GM18508 (cell line): ENCODE measurements at regions not wholly inside any gene's neighbourhood (a gene's known extent, or its start where the extent isn't known, plus 50 kb on each side); places are given as distances from the start of the nearest gene placed in this dataset.
A peak's percentile ranks its signal among the peaks of the same experiment; 100 is the strongest.

Experiments
- ATAC-seq: cut with Tn5 transposase; IDR thresholded peaks from one replicate; pipeline ENCODE4 v1.9.1; 2021; ENCODE audit warnings: moderate number of reproducible peaks; ENCODE audit not compliant: insufficient read depth, unreplicated experiment

GRCh38 chr2:74036010-74036409 is 51.3 kb downstream of the TET3 start:
- ATAC-seq: no peak

GRCh38 chr2:74036450-74037195 is 51.9 kb downstream of the TET3 start:
- ATAC-seq: no peak

- peak; percentile 43 for ATAC-seq
These were observed 52.7 kb downstream of the TET3 start for GRCh38 chr2:74037379-74037860.

GRCh38 chr2:74039611-74040010 is 54.9 kb downstream of the TET3 start:
- no peak for ATAC-seq

DNA sequence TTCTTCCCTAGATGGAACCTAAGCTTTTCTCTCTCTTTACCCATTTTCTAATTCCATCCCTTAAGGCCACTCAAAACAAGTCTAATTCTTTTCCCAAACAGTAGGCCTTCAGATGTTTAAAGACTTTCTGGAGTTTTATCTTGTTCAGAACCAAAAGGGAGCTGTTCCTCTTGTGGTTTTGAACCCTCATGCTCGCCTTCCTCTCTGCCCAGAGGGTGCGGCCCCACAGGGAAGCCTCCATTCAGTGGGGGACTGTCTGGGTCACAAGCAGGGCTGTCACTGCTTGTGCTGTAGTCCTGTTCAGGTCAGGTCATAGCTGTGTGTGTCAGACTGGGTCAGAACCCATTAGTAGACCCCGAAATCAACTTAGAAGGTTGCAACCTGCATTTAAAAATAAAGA is 56.5 kb downstream of the TET3 start:
- ATAC-seq: no peak

GRCh38 chr2:74041726-74042125 is 57.0 kb downstream of the TET3 start:
- ATAC-seq: no peak

DNA sequence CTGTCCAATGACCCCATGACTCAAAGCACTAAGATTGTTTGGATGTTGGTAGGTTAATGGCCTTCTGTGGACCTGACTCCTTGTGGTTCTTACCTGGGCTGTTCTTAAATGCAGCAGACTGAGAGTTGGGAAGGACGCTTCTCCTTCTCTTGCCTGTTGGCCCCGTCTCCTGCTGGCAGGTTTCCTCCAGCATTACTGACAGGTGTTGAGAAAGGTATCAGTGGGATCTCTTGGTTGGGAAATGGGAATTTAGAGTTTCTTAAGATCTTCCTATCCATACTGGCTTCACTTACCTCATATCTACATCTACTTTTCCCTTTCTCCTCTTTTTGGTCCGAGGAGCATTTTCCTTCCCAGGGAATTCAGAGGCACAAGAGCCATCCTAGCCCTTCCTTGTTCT is 57.9 kb downstream of the TET3 start:
- no peak for ATAC-seq

- no peak for ATAC-seq
These were observed 58.9 kb downstream of the TET3 start for GRCh38 chr2:74043345-74044329.

DNA sequence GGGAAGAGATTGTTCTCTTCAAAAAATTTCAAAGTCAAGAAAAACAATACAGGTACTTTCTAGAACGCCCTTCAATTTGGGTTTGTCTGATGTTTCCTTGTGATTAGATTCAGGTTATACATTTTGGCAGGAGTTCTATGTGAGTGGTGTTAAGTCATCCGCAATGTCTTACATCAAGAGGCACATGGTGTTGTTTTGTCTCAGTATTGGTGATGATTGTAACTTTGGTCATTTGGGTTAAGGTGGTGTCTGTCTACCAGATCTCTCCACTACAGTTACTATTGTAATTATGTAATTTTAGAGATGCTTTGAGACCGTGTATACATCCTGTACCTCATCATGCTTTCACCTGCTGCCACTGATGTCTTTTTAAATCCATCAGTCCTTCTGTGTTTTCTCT is 60.3 kb downstream of the TET3 start:
- ATAC-seq: no peak

DNA sequence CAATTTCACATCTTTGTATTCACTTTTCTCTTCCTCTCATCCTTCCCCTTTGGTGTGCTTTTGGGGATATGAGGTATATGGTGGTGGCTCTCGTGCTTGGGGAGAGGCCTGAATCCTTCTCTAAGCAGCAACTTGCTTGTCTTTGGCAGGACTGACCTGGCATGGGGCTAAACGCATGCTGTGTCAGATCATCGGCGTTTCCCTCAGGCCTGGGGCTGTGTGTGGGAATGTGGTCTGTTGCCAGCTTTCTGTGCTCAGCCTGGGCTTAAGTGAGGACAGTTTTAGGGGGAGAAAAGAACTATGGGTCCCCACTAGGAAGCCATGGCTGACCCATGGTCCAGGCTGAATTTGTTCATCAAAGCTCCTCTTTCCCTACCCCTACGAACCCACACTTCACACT is 60.7 kb downstream of the TET3 start:
- no peak for ATAC-seq

DNA sequence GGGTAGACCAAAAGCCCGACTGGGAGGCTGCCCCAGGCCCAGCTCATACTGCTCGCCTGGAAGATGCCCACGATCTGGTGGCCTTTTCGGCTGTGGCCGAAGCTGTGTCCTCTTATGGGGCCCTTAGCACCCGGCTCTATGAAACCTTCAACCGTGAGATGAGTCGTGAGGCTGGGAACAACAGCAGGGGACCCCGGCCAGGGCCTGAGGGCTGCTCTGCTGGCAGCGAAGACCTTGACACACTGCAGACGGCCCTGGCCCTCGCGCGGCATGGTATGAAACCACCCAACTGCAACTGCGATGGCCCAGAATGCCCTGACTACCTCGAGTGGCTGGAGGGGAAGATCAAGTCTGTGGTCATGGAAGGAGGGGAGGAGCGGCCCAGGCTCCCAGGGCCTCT is 61.7 kb downstream of the TET3 start:
- ATAC-seq: no peak

DNA sequence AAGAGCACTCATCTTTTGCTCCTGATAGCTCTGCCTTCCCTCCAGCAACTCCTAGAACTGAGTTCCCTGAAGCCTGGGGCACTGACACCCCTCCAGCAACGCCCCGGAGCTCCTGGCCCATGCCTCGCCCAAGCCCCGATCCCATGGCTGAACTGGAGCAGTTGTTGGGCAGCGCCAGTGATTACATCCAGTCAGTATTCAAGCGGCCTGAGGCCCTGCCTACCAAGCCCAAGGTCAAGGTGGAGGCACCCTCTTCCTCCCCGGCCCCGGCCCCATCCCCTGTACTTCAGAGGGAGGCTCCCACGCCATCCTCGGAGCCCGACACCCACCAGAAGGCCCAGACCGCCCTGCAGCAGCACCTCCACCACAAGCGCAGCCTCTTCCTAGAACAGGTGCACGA is 62.4 kb downstream of the TET3 start:
- no peak for ATAC-seq

- ATAC-seq: no peak
These were observed 63.4 kb downstream of the TET3 start for GRCh38 chr2:74048147-74048546.

DNA sequence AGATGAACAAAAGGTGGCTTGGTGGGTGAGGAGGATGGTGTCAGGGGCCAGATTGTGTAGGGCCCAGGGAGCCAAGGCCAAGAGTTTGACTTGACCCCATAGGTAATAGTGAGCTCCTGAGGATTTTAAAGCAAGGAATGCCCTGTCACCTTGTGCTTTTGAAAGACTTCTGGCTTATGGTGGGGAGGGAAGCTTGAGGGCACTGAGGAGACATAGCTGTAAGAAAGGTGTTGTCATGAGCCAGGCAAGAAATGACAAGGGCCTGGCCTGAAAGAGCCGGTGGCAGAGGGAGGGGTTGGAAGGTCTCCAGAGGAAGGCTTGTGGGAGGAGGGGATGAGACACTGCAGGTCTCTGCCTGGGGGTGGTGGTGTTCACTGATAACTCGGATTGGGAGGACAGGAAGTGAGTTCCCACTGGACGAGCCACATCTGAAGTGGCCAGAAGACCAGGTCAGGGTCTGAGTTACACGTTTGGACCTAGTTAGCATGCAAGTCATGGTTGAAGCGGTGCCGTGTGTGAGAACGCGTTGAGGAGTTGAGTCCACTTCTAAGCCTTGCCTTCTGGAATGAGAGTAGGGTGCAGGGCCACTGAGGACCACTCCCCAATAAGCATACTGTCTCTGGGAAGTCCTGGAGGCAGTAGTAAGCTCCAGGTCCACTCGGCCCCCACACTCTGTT is 64.3 kb downstream of the TET3 start:
- ATAC-seq: no peak

GRCh38 chr2:74050151-74050550 is 65.4 kb downstream of the TET3 start:
- ATAC-seq: no peak

DNA sequence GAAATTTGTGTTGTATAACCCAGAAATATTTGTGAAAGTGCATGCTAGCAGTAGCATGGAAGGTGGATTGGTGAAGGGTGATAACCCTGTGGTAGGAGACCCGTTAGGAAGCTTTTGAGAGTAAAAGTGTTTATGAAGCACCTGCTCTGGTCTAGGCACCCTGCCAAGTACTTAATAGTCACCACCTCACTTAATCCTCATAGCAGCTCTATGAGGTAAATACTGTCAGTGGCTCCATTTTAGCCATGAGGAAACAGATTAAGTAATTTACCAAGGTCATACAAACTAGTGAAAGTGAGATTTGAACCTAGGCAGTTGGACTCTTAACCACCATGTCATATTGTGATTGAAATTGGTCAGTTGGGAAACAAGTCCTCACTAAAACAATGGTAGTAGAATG is 66.8 kb downstream of the TET3 start:
- ATAC-seq: no peak

GRCh38 chr2:74052732-74053710 is 68.3 kb downstream of the TET3 start:
- no peak for ATAC-seq

DNA sequence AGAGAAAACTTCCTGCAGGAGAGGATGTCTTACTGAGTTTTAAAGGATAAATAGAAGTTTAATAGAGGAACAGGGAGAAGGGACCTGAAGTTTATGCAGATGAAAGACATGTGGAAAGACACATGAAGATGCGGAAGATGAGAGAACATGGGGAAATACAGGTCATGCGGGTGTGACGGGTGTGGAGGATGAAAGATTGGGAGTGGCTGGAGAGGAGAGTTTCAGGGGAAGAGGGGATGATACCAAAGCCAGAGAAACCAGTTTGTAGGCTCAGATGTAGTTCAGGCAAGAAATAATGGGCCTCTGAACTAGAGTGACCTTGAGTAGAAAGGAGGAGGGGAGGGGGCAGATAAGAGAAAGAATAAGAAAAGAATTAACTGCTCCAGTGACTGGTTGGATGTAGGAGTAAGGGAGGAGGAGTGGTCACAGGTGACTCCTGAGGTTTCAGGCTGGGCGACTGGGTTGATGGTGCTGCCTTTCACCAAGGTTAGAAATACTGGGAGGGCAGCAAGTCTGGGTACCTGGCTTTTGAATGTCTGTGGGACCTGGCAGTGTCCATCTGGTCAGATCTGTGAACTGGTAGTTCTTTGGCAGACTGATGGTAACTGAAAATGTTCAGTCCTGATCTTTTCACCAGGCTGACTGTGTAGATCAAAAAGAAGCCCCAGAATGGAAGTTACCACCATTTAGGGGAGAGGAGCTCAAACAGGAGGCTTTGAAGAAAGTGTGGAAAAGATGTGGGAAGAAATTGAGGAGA is 69.4 kb downstream of the TET3 start:
- no peak for ATAC-seq
